Testis (tissue), 2 donors: ENCODE measurements at regions not wholly inside any gene's neighbourhood (a gene's known extent, or its start where the extent isn't known, plus 50 kb on each side); places are given as distances from the start of the nearest gene placed in this dataset.

Experiments
- DNase-seq: peaks from one replicate; pipeline ENCODE4 v3.0.0-alpha.2; 2019
- H3K27ac ChIP-seq, 2 donors: fragments of 200-600 bp; sonication (generic); one replicate each; pipeline ENCODE4 v1.5.1; 2019
- H3K27me3 ChIP-seq: fragments of 200-600 bp; sonication (generic); one replicate; pipeline ENCODE4 v1.5.1; 2019
- H3K36me3 ChIP-seq: fragments of 200-600 bp; sonication (generic); one replicate; pipeline ENCODE4 v1.5.1; 2017; ENCODE audit warnings: low read depth; ENCODE audit errors: missing control alignments
- H3K4me1 ChIP-seq: fragments of 200-600 bp; sonication (generic); one replicate; pipeline ENCODE4 v1.5.1; 2019
- H3K4me3 ChIP-seq, 2 donors: fragments of 200-600 bp; sonication (generic); one replicate each; pipeline ENCODE4 v1.5.1; 2017 to 2019
- H3K9me3 ChIP-seq: fragments of 200-600 bp; sonication (generic); one replicate; pipeline ENCODE4 v1.5.1; 2017
- CTCF ChIP-seq, 3 experiments: fragments of 450-650 bp in 2 of 3; fragments of 200-600 bp in 1 of 3; sonication (generic) in 1 of 3; IDR thresholded peaks; one replicate each; pipeline ENCODE4 v1.5.1; 2016 to 2019; ENCODE audit warnings: antibody characterized with exemption in 3 of 3, mild to moderate bottlenecking in 2 of 3, moderate library complexity in 1 of 3
- POLR2A ChIP-seq: fragments of 450-650 bp; IDR thresholded peaks from one replicate; pipeline ENCODE4 v1.6.1; 2017; ENCODE audit warnings: antibody characterized with exemption, mild to moderate bottlenecking, moderate library complexity
- WGBS, 2 donors: methylation state at CpG; one replicate each; pipeline ENCODE4 v1.1.5; 2018; 5-methylcytosine and 5-hydroxymethylcytosine counted together
- intact Hi-C: fragments of 100-400 bp; cut with DNase I; formaldehyde crosslinking; loops from one replicate; pipeline ENCODE4 v1.15.1; 2023; ENCODE audit warnings: low total_unique reads

- WGBS, 2 donors: 88 to 96% methylated on average over 3 of the region's 3 CpGs
These were observed 1290.2 kb upstream of the WWC1 start for GRCh38 chr5:167001246-167001645.

GRCh38 chr5:167008705-167009104 lies 1282.7 kb upstream of the WWC1 start:
- WGBS, 2 donors: 89 to 92% methylated on average over 10 of the region's 10 CpGs

More at GRCh38 chr5:167001246-167001645, 1290.2 kb upstream of the WWC1 start:
- no peak overlapping the region for H3K27ac ChIP-seq
- no peak for DNase-seq
- intact Hi-C loops: no loop called here
- no peaks in the 10 kb centered on the region for H3K9me3 ChIP-seq
- TF ChIP-seq POLR2A: no peak
- no peak for TF ChIP-seq CTCF (IDR thresholded peaks at IDR 0.05)
- H3K4me1 ChIP-seq: no peaks in the 10 kb centered on the region
- H3K4me3 ChIP-seq: no peak overlapping the region
- no peaks in the 10 kb centered on the region for H3K36me3 ChIP-seq
- no peaks in the 10 kb centered on the region for H3K27me3 ChIP-seq

GRCh38 chr5:167011196-167011595 lies 1280.2 kb upstream of the WWC1 start:
- no peak for TF ChIP-seq CTCF (IDR thresholded peaks at IDR 0.05)
- TF ChIP-seq POLR2A: no peak
- Histone ChIP-seq H3K4me1 (no peaks in the 10 kb centered on the region), H3K27ac (no peak overlapping the region), H3K4me3 (no peak overlapping the region), H3K36me3 (no peaks in the 10 kb centered on the region), H3K27me3 (no peaks in the 10 kb centered on the region), H3K9me3 (no peaks in the 10 kb centered on the region)
- no peak for DNase-seq
- intact Hi-C loops: no loop called here
- 82 to 88% methylated on average over 2 of the region's 2 CpGs for WGBS, 2 donors

More at GRCh38 chr5:167008705-167009104, 1282.7 kb upstream of the WWC1 start:
- Histone ChIP-seq H3K27me3 (no peaks in the 10 kb centered on the region), H3K4me3 (no peak overlapping the region), H3K27ac (no peak overlapping the region), H3K4me1 (no peaks in the 10 kb centered on the region), H3K9me3 (no peaks in the 10 kb centered on the region), H3K36me3 (no peaks in the 10 kb centered on the region)
- intact Hi-C loops: no loop called here
- TF ChIP-seq POLR2A (no peak), CTCF (IDR thresholded peaks at IDR 0.05) (no peak)
- DNase-seq: no peak

GRCh38 chr5:167012123-167013034 lies 1279.1 kb upstream of the WWC1 start:
- no peaks in the 10 kb centered on the region for H3K36me3 ChIP-seq
- intact Hi-C loops: no loop called here
- H3K9me3 ChIP-seq: no peaks in the 10 kb centered on the region
- TF ChIP-seq CTCF (IDR thresholded peaks at IDR 0.05) (no peak), POLR2A (no peak)
- no peak overlapping the region for H3K27ac ChIP-seq
- H3K4me1 ChIP-seq: no peaks in the 10 kb centered on the region
- no peaks in the 10 kb centered on the region for H3K27me3 ChIP-seq
- WGBS, 2 donors: 32 to 39% methylated on average over 2 of the region's 2 CpGs
- no peak overlapping the region for H3K4me3 ChIP-seq
- no peak for DNase-seq
